Upper lobe of left lung (tissue), 6 donors: ENCODE measurements at regions not wholly inside any gene's neighbourhood (a gene's known extent, or its start where the extent isn't known, plus 50 kb on each side); places are given as distances from the start of the nearest gene placed in this dataset.
A peak's percentile ranks its signal among the peaks of the same experiment; 100 is the strongest.

Experiments
- ATAC-seq, 2 donors: fragments of 200-7000 bp; cut with Tn5 transposase; one replicate each; pipeline ENCODE4 v1.9.1; 2022; ENCODE audit warnings: mild to moderate bottlenecking in 2 of 2, moderate library complexity in 2 of 2; ENCODE audit not compliant: low FRiP score in 2 of 2
- DNase-seq, 2 donors: peaks; one replicate each; pipeline ENCODE4 v3.0.0-alpha.2; 2019 to 2020
- H3K27ac ChIP-seq, 4 donors: fragments of 200-600 bp; sonication (generic); one replicate each; pipeline ENCODE4 v1.5.1; 2016 to 2019
- H3K27me3 ChIP-seq, 4 donors: fragments of 200-600 bp; sonication (generic); one replicate each; pipeline ENCODE4 v1.5.1; 2017 to 2019
- H3K36me3 ChIP-seq, 4 donors: fragments of 200-600 bp; sonication (generic); one replicate each; pipeline ENCODE4 v1.5.1; 2016 to 2019
- H3K4me1 ChIP-seq, 4 donors: fragments of 200-600 bp; sonication (generic); one replicate each; pipeline ENCODE4 v1.5.1; 2018 to 2019
- H3K4me3 ChIP-seq, 4 donors: fragments of 200-600 bp; sonication (generic); one replicate each; pipeline ENCODE4 v1.5.1; 2017 to 2019; ENCODE audit warnings: mild to moderate bottlenecking in 2 of 4, moderate library complexity in 1 of 4
- H3K9me3 ChIP-seq, 4 donors: fragments of 200-600 bp; sonication (generic); one replicate each; pipeline ENCODE4 v1.5.1; 2018 to 2019
- CTCF ChIP-seq, 6 experiments: fragments of 450-650 bp in 4 of 6; fragments of 200-600 bp in 2 of 6; sonication (generic) in 2 of 6; IDR thresholded peaks; one replicate each; pipeline ENCODE4 v1.5.1; 2016 to 2019; ENCODE audit warnings: antibody characterized with exemption in 6 of 6
- EP300 ChIP-seq, 4 donors: sonication (generic); formaldehyde crosslinking; IDR thresholded peaks; one replicate each; pipeline ENCODE4 v1.5.1; 2017; ENCODE audit warnings: antibody characterized with exemption in 4 of 4, control low read depth in 2 of 4
- POLR2A ChIP-seq, 4 donors: fragments of 450-650 bp; IDR thresholded peaks; one replicate each; pipeline ENCODE4 v1.5.1; 2016 to 2017; ENCODE audit warnings: antibody characterized with exemption in 4 of 4, mild to moderate bottlenecking in 2 of 4
- POLR2AphosphoS5 ChIP-seq, 2 donors: sonication (generic); formaldehyde crosslinking; IDR thresholded peaks; one replicate each; pipeline ENCODE4 v1.5.1; 2017; ENCODE audit warnings: antibody characterized with exemption in 2 of 2
- WGBS, 2 donors: methylation state at CpG; one replicate each; pipeline ENCODE4 v1.1.5; 2017 to 2018; 5-methylcytosine and 5-hydroxymethylcytosine counted together
- donor health status: DM: no; HTN: no; CAD: no; lungs with moderate emphysema.
- donor health status: DM: no; HTN: yes; CAD: no; lungs with severe emphysema.

DNA sequence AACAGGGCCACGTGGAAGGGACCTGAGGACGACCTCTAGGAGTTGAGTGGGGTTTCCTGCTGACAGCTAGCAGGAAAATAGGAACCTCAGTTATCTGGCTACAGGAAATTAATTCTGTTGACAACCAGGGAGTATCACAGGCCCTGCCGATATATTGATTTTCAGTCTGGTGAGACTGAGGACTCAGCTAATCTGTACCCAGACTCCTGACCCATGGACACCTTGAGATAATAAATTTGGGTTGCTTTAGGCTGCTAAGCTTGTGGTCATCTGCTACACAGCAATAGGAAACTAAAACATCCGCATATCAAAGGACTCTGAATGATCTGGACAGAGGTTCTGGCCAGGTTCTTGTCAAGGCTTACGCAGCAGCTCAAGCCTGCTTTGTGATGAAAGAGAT lies 80.8 kb upstream of the CNEP1R1 start:
- ATAC-seq (no peak), DNase-seq (no peak)
- H3K9me3 ChIP-seq = no peaks in the 10 kb centered on the region
- H3K27ac ChIP-seq = no peak overlapping the region
- H3K4me1 ChIP-seq = no peaks in the 10 kb centered on the region
- no peak for TF ChIP-seq POLR2A (IDR thresholded peaks at IDR 0.05)
- TF ChIP-seq POLR2AphosphoS5 (IDR thresholded peaks at IDR 0.05) = no peak
- no peak for TF ChIP-seq CTCF (IDR thresholded peaks at IDR 0.05)
- no peak for TF ChIP-seq EP300 (IDR thresholded peaks at IDR 0.05)
- H3K4me3 ChIP-seq = no peak overlapping the region
- no peaks in the 10 kb centered on the region for H3K27me3 ChIP-seq
- no peaks in the 10 kb centered on the region for H3K36me3 ChIP-seq
- WGBS, 2 donors = 53 to 61% methylated on average over 5 of the region's 5 CpGs

- DNase-seq (no peak), ATAC-seq (no peak)
- no peak for TF ChIP-seq CTCF (IDR thresholded peaks at IDR 0.05)
- TF ChIP-seq POLR2AphosphoS5 (IDR thresholded peaks at IDR 0.05) = no peak
- TF ChIP-seq EP300 (IDR thresholded peaks at IDR 0.05) = no peak
- no peak for TF ChIP-seq POLR2A (IDR thresholded peaks at IDR 0.05)
- Histone ChIP-seq H3K9me3 (no peaks in the 10 kb centered on the region), H3K27me3 (no peaks in the 10 kb centered on the region), H3K27ac (no peak overlapping the region), H3K4me3 (no peak overlapping the region), H3K36me3 (no peaks in the 10 kb centered on the region), H3K4me1 (no peaks in the 10 kb centered on the region)
- 86 to 88% methylated on average over 6 to 7 of the region's 7 CpGs for WGBS, 2 donors
These were observed 76.9 kb upstream of the CNEP1R1 start for GRCh38 chr16:49947907-49948678.

- ATAC-seq (peak in 1 of 2 donors; percentile 19), DNase-seq (no peak)
- Histone ChIP-seq H3K4me1 (no peaks in the 10 kb centered on the region), H3K9me3 (no peaks in the 10 kb centered on the region), H3K27me3 (no peaks in the 10 kb centered on the region), H3K4me3 (no peak overlapping the region), H3K27ac (no peak overlapping the region), H3K36me3 (no peaks in the 10 kb centered on the region)
- no peak for TF ChIP-seq CTCF (IDR thresholded peaks at IDR 0.05)
- TF ChIP-seq POLR2A (IDR thresholded peaks at IDR 0.05) = no peak
- no peak for TF ChIP-seq EP300 (IDR thresholded peaks at IDR 0.05)
- TF ChIP-seq POLR2AphosphoS5 (IDR thresholded peaks at IDR 0.05) = no peak
- 80 to 86% methylated on average over 15 to 16 of the region's 16 CpGs for WGBS, 2 donors
These were observed 73.3 kb upstream of the CNEP1R1 start for GRCh38 chr16:49951574-49952195.

DNA sequence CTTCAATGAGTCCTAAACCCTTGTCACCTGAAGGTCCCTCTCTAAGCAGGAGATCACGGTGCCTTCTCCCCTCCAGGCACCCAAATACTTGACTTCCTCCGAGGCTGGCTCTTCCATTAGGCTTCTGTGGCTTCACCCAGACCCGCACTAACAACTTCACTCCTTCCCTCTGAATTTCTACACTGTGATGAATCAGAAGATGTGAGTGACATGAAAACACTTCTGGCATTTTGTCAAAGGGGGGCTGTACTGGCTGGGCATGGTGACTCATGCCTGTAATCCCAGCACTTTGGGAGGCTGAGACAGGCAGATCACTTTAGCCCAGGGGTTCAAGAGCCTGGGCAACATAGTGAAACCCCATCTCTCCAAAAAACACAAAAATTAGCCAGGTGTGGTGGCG lies 72.6 kb upstream of the CNEP1R1 start:
- no peak for ATAC-seq
- 79 to 84% methylated on average over 4 of the region's 4 CpGs for WGBS, 2 donors
- H3K27me3 ChIP-seq = no peaks in the 10 kb centered on the region
- no peak for DNase-seq
- TF ChIP-seq EP300 (IDR thresholded peaks at IDR 0.05) = no peak
- no peaks in the 10 kb centered on the region for H3K9me3 ChIP-seq
- H3K4me1 ChIP-seq = no peaks in the 10 kb centered on the region
- H3K27ac ChIP-seq = no peak overlapping the region
- H3K4me3 ChIP-seq = no peak overlapping the region
- H3K36me3 ChIP-seq = no peaks in the 10 kb centered on the region

- WGBS, 2 donors = 32 to 56% methylated on average over 2 of the region's 2 CpGs
- Histone ChIP-seq H3K36me3 (no peaks in the 10 kb centered on the region), H3K9me3 (no peaks in the 10 kb centered on the region), H3K4me1 (peaks cover 0 to 6% (median 1%) of the 10 kb centered on the region in 4 donors), H3K4me3 (no peak overlapping the region), H3K27me3 (no peaks in the 10 kb centered on the region), H3K27ac (no peak overlapping the region)
- ATAC-seq (no peak), DNase-seq (no peak)
- TF ChIP-seq CTCF (IDR thresholded peaks at IDR 0.05) (no peak), EP300 (IDR thresholded peaks at IDR 0.05) (no peak), POLR2A (IDR thresholded peaks at IDR 0.05) (no peak), POLR2AphosphoS5 (IDR thresholded peaks at IDR 0.05) (no peak)
These were observed 71.9 kb upstream of the CNEP1R1 start for GRCh38 chr16:49953090-49953489.
